RWPE1 (cell line): ENCODE measurements at regions not wholly inside any gene's neighbourhood (a gene's known extent, or its start where the extent isn't known, plus 50 kb on each side); places are given as distances from the start of the nearest gene placed in this dataset.
"Not testable (repeated sequence)": the region's sequence is repeated elsewhere in the genome, so short reads cannot be mapped to it uniquely, and the experiment has no call there.

Experiments used
- CTCF ChIA-PET: fragments of 350-600 bp; sonication (Branson Sonifier 250); formaldehyde crosslinking; extraction: SDS; loops from one replicate; lab custom pipeline; 2021; lab: Yijun Ruan, JAX
- POLR2A ChIA-PET: fragments of 400-600 bp; formaldehyde crosslinking; extraction: SDS; loops from one replicate; lab custom pipeline; 2020; ENCODE audit warnings: antibody characterized with exemption; ENCODE audit not compliant: low non-redundant PET; lab: Yijun Ruan, JAX
- DNase-seq: peaks from one replicate; pipeline ENCODE4 v3.0.0; 2012; ENCODE audit warnings: low spot score
- H3K27ac ChIP-seq: fragments of 450-650 bp; 2 replicates; pipeline ENCODE4 v1.5.1; 2017
- TF ChIP-seq, protein P1 (sequence below): fragments of 450-650 bp; conservative IDR thresholded peaks from 2 replicates; pipeline ENCODE4 v1.5.1; 2017; ENCODE audit warnings: low read depth, mild to moderate bottlenecking

DNA sequence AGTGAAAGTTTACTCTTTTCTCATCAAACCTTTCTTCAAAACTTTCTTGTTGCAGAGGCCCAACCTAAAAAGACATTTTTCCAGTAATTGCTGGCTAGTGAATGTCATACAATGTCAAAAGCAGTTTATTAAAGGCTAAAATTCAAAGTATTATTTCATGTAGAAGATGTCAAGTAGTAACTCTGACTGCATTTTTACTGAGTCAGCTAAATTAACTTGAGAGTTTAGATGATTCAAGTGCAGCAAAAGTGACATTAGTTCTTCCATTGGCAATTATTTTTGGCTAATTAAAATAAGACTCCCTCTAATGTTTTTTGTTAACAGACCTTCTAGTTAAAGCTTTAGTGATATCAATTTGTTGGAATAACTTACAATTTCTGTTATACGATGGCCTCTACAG is 1438.5 kb downstream of the GRIK2 start:
- TF ChIP-seq, protein P1, sequence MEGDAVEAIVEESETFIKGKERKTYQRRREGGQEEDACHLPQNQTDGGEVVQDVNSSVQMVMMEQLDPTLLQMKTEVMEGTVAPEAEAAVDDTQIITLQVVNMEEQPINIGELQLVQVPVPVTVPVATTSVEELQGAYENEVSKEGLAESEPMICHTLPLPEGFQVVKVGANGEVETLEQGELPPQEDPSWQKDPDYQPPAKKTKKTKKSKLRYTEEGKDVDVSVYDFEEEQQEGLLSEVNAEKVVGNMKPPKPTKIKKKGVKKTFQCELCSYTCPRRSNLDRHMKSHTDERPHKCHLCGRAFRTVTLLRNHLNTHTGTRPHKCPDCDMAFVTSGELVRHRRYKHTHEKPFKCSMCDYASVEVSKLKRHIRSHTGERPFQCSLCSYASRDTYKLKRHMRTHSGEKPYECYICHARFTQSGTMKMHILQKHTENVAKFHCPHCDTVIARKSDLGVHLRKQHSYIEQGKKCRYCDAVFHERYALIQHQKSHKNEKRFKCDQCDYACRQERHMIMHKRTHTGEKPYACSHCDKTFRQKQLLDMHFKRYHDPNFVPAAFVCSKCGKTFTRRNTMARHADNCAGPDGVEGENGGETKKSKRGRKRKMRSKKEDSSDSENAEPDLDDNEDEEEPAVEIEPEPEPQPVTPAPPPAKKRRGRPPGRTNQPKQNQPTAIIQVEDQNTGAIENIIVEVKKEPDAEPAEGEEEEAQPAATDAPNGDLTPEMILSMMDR = no peak
- H3K27ac ChIP-seq = no peak overlapping the region
- DNase-seq = no peak
- CTCF ChIA-PET = interaction anchor here (0.7 kb wide), 1 partner anchor 780 kb away, joined by 5 read pairs; no protein-coding TSS in a partner anchor
- POLR2A ChIA-PET = no interaction called here

DNA sequence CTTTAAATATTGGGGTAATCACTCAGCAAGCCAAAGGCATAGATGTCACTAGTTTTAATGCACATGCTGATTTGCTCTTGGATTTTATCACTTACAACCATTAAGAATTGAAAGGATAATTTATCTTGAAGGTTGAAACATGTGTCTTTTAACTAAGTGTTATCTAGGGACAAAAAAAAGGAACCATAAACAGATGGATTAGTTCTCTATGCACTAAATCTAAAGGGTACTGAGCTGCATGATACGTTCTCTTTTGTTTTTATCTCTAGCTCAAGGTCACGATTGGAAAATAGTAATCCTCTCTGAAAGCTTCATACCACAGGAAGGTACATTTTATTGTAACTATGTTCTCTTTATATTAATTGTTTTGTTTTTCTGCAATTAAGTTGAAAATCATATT is 1426.6 kb downstream of the GRIK2 start:
- ChIA-PET POLR2A (no interaction called here), CTCF (no interaction called here)
- H3K27ac ChIP-seq = no peak overlapping the region
- no peak for DNase-seq
- TF ChIP-seq, protein P1 = no peak

DNA sequence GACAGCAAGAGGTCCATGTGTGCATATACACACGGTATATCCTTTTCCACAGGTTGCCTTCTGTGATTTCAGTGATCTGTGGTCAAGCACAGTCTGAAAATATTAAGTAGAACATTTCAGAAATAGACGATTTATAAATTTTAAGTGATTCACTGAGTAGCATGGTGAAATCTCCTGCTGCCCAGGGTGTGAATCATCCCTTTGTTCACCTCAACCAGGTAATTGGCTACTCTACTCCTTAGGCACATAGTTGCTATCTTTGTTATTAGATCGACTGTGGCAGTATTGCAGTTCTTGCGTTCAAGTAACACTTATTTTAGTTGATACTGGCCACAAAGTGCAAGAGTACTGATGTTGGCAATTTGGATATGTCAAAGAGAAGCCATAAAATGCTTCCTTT is 1421.7 kb downstream of the GRIK2 start:
- no peak overlapping the region for H3K27ac ChIP-seq
- TF ChIP-seq, protein P1 = no peak
- DNase-seq = peak; percentile 5
- POLR2A ChIA-PET = no interaction called here
- CTCF ChIA-PET = no interaction called here

DNA sequence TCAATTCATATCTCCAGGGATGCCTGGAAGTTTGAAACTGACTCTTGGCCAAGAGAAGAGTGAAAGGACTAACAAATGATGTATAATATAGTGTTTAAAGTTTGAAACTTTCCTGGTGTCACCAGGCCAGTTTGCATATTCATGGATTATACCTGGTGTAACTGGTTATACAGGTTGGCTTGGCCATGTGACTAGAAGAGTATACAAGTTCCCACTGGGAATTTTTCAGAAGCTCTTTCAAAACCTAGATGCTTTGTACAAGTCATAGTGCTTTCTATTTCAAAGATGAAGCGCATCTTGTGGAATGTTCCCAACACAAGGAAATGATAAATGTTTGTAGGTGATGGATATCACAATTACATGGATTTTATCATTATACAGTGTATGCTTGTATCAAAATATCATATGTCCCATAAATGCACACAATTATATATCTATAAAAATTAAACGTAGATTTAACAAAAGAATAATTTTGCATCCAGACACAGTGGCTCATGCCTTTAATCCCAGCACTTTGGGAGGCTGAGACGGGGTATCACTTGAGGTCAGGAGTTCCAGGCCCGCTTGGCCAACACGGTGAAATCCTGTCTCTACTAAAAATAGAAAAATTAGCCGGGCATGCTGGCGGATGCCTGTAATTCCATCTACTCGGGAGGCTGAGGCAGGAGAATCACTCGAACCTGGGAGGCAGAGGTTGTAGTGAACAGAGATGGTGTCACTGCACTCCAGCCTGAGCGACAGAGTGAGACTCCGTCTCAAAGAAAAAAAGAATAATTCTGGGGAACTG is 1420.2 kb downstream of the GRIK2 start:
- no peak overlapping the region for H3K27ac ChIP-seq
- TF ChIP-seq, protein P1 = no peak
- ChIA-PET CTCF (no interaction called here), POLR2A (no interaction called here)
- peak; percentile 1 for DNase-seq

DNA sequence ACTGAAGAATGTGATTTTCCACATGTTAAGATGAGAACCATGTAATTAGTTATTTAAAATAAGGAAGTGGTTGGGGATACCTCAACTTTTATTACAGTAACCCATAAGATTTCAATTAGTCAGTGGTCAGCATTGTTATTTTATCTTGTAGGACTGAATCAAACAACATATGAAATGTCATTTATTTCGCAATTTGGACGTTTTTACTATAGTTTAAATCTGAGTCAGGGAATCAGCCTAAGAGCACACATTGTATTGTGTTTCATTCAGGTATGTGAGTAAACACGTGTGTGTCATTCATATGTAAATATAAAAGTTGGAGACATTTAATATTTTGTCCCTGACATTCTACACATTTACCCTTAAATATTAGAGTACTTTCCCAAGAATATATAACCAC is 1418.7 kb downstream of the GRIK2 start:
- POLR2A ChIA-PET = no interaction called here
- peak; percentile 5 for DNase-seq
- CTCF ChIA-PET = no interaction called here
- no peak overlapping the region for H3K27ac ChIP-seq
- TF ChIP-seq, protein P1 = no peak

DNA sequence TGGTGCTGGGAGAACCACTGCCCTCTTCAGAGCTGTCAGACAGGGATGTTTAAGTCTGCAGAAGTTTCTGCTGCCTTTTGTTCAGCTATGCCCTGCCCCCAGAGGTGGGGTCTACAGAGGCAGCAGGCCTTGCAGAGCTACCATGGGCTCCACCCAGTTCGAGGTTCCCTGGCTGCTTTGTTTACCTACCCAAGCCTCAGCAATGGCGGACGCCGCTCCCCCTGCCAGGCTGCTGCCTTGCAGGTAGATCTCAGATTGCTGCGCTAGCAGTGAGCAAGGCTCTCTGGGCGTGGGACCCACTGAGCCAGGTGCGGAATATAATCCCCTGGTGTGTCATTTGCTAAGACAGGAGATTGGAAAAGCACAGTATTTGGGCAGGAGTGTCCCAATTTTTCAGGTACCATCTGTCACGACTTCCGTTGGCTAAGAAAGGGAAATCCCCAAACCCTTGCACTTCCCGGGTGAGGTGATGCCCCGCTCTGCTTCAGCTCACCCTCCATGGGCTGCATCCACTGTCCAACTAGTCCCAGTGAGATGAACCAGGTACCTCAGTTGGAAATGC is 1415.5 kb downstream of the GRIK2 start:
- POLR2A ChIA-PET, H3K27ac ChIP-seq, CTCF ChIA-PET, DNase-seq: not testable (repeated sequence)

DNA sequence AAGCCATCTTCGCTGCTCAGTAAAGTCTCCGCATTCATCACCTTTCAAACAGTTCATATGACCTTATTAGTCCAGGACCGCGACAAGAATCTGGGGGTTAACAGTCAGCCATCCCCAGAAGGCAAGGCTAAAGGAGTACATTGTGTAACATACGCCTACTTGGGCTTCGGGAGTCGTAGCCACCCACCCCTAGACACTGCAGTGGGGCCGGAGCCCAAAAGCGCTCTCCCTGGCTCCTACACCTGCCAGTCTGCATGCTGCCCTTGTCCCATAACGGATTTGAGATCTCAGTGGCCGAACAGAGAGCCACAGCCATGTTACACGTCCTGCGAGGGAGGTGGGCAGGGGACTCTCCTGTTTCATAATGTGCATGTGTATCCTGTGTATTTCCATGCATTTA is 1405.5 kb downstream of the GRIK2 start:
- no peak for DNase-seq
- CTCF ChIA-PET = interaction anchor here (0.6 kb wide), 1 partner anchor 1756 kb away, joined by 3 read pairs; no protein-coding TSS in a partner anchor
- no peak overlapping the region for H3K27ac ChIP-seq
- TF ChIP-seq, protein P1 = no peak
- POLR2A ChIA-PET = no interaction called here
